ENCODE measurements at regions not wholly inside any gene's neighbourhood (a gene's known extent, or its start where the extent isn't known, plus 50 kb on each side); places are given as distances from the start of the nearest gene placed in this dataset.

DNA sequence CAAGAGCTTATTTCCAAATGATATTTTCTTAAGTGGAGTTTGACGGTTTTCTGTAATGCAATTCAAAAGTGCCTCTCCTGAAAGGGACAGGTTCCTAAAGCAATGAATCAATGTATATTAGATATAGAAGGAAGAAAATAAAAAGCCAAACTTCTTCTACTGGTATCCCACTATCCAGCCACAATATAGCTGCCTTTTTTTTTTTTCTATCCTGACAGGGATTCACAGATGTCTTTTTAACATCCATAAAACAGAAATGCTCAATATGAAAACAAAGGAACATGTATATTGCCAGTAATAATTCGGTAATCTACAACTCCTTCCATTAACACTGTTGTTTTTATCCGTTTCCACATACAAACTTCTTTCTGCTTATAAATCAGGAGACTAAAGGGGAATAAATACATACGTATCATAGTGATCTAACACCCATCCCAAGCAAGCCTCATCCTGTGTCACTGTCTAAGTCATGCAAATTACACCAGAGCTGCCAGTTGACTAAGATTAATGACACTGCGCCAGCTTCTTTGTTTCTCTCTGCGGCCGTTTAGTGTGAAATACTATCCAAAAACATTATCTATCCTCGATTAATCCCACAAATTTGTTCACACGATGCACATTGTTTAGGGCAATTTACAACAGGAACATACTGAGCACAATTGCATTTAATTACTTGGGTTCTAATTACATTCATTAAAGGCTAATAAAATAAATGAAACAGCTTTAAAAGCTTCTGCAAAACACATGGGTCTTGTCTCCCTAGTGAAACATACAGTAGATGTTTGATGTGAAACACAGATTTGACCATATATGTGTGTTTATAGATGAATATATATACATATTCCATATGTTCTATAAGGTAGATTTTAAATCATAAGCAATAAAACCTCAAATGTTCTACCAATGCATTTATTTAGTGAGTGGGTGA lies 51.9 kb upstream of the CDIN1 start:
- TF ChIP-seq, protein P1, sequence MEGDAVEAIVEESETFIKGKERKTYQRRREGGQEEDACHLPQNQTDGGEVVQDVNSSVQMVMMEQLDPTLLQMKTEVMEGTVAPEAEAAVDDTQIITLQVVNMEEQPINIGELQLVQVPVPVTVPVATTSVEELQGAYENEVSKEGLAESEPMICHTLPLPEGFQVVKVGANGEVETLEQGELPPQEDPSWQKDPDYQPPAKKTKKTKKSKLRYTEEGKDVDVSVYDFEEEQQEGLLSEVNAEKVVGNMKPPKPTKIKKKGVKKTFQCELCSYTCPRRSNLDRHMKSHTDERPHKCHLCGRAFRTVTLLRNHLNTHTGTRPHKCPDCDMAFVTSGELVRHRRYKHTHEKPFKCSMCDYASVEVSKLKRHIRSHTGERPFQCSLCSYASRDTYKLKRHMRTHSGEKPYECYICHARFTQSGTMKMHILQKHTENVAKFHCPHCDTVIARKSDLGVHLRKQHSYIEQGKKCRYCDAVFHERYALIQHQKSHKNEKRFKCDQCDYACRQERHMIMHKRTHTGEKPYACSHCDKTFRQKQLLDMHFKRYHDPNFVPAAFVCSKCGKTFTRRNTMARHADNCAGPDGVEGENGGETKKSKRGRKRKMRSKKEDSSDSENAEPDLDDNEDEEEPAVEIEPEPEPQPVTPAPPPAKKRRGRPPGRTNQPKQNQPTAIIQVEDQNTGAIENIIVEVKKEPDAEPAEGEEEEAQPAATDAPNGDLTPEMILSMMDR (IDR thresholded peaks at IDR 0.05): no peak
- no peak for TF ChIP-seq EP300 (IDR thresholded peaks at IDR 0.05)

All from tibial nerve (tissue), 4 donors.